ENCODE measurements at regions not wholly inside any gene's neighbourhood (a gene's known extent, or its start where the extent isn't known, plus 50 kb on each side); places are given as distances from the start of the nearest gene placed in this dataset.
A peak's percentile ranks its signal among the peaks of the same experiment; 100 is the strongest.

DNA sequence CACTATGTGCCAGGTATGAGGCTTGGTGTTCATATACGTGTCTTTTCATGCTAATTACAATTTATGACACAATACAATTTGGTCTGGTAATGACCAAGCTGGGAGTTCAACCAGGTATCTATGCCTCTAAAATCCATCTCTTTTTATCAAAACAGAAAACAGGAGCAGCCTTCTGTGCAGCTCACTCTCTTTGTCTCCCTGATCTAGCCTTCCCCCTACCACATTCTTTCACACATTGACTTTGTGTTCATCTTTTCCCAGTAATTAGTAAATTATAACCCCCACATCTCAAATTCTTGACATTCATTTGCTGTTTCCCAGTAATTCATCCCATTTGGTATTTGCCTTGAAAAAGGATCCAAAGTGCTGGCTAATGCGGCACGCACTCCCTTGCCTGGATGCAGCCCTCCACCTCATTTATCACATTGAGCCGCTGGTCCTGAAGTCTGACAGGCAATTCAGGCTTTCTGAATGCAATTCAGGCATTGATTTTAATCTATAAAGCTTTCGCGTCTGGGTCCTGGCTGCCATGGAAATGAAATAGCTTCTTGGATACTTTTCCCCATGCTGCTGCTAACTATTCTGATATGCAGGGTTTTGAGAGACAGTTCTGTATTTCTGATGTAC is 112.5 kb upstream of the ANKRD1 start:
- DNase-seq (ENCODE audit: low read depth): no peak
- no peak overlapping the region for H3K4me3 ChIP-seq (ENCODE audit: low read depth, low read length)

DNA sequence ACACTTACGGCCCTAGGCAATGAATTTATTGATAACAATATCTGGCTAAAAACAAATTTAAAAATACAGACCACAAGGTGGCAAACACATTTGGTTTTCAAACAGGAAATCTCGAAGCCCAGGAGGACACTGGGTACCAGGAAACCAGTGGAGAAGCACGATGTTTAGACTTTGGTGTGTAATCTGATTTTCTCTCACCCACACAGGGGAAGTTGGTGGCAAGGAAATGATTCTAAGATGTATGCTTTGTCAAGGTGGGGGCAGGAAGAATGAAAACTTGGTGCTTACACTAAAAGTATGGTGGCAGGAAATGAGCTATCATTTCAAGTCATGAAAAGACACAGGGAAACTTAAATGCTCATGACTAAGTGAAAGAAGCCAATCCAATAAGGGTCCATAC is 113.2 kb upstream of the ANKRD1 start:
- no peak overlapping the region for H3K4me3 ChIP-seq (ENCODE audit: low read depth, low read length)
- no peak for DNase-seq (ENCODE audit: low read depth)

GRCh38 chr10:91034494-91035159 is 113.7 kb upstream of the ANKRD1 start:
- no peak overlapping the region for H3K4me3 ChIP-seq (ENCODE audit: low read depth, low read length)
- peak; percentile 72 for DNase-seq (ENCODE audit: low read depth)

GRCh38 chr10:91035650-91036292 is 114.9 kb upstream of the ANKRD1 start:
- H3K4me3 ChIP-seq (ENCODE audit: low read depth, low read length): no peak overlapping the region
- DNase-seq (ENCODE audit: low read depth): no peak

DNA sequence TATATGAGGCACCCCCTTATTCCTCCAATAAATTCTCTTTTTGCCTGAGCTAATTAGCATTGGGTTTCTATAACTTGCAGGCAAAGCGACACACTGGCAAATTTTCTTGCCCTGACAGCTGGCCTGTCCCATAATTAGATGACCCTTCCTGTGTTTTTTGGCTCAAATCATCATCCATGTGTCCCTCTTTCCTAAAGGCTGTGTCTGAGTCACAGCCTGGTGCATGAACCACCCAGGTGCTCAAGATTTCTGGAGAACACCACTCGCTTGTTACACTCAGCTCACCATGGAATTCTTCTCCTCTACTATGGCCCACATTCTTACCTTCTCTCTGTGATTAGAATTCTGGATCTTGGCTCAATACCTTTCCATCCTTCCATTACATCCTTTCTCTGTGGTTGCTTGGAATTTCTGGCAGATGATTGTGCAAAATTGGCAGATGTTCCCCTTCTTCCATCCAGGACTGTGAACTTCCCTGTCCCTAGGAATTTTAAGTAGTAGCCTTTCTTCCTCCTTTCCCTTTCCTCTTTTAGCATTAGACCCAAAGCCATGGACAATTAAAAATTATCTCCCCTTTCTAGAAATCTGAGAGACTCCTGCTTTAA is 116.0 kb upstream of the ANKRD1 start:
- DNase-seq (ENCODE audit: low read depth): no peak
- no peak overlapping the region for H3K4me3 ChIP-seq (ENCODE audit: low read depth, low read length)

- DNase-seq (ENCODE audit: low read depth): no peak
Observed at GRCh38 chr10:91038971-91039370, 118.1 kb upstream of the ANKRD1 start.

DNA sequence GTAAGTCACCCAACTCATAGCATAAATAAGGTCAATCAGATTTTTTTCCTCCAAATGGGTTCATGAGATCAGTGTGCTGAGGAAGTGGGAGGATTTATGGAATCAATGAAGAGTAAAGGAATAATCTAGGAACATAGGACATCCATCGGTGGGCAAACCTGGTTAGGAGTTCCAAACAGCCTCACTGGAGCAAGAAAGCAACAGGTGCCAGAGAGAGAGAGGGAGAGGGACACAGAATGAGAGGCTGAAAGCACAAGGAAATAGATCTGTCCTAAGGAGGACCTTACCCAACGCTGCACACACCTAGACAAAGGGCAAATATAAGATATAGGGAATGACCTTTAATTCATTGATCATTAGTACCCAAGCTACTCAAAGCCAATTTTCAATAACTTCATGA is 119.5 kb upstream of the ANKRD1 start:
- H3K4me3 ChIP-seq (ENCODE audit: low read depth, low read length): no peak overlapping the region
- no peak for DNase-seq (ENCODE audit: low read depth)

More at GRCh38 chr10:91038971-91039370, 118.1 kb upstream of the ANKRD1 start:
- H3K4me3 ChIP-seq (ENCODE audit: low read depth, low read length): no peak overlapping the region

- no peak for DNase-seq (ENCODE audit: low read depth)
- no peak overlapping the region for H3K4me3 ChIP-seq (ENCODE audit: low read depth, low read length)
Observed at GRCh38 chr10:91042069-91042468, 121.2 kb upstream of the ANKRD1 start.

DNA sequence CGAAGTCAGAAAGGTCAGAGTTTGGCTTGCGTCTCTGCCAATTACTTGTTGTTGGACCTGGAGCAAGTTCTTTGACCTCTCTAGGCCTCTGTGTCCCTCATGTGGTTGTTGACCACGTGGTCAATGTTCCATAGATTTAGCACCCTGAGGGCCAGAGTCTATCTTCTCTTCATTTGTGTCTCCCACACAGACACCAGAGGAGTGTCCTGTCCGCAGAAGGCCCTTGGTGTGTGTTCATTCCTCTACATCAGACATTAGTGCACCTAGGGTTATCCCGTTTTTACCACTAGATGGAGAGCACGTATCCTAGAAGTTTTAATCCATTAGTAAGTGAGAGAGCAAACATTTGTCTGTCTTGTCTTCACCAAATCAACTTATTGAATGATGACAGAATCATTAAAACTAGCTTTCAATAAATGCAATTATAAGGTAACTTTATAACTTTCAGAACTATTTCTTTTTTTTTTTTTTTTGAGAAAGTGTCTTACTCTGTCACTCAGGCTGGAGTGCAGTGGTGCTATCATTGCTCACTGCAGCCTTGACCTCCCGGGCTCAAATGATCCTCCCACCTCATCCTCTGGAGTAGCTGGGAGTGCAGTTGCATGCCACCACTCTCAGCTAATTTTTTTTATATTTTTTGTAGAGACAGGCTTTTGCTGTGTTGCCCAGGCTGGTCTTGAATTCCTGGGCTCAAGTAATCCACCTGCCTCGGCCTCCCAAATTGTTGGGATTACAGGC is 122.5 kb upstream of the ANKRD1 start:
- no peak for DNase-seq (ENCODE audit: low read depth)
- H3K4me3 ChIP-seq (ENCODE audit: low read depth, low read length): no peak overlapping the region

DNA sequence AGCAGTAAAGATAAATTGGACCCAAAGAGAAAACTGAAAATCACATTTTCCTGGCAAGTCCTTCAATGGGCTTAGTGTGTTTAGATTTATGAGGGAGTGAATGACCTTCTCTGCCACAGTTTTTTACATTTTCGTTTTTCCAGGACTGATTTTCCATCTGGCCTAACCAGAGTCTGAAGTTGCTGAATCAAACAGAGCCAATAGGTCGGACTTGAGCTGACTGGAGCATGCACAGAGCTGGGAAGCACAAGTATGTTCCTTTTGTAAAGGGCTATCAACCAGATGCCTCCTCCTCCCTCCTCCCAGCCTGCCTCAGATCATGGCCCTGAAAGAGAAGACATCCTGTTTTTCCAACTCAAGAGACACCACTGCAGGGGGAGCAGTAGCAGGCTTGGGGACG is 126.0 kb upstream of the ANKRD1 start:
- no peak overlapping the region for H3K4me3 ChIP-seq (ENCODE audit: low read depth, low read length)
- no peak for DNase-seq (ENCODE audit: low read depth)

DNA sequence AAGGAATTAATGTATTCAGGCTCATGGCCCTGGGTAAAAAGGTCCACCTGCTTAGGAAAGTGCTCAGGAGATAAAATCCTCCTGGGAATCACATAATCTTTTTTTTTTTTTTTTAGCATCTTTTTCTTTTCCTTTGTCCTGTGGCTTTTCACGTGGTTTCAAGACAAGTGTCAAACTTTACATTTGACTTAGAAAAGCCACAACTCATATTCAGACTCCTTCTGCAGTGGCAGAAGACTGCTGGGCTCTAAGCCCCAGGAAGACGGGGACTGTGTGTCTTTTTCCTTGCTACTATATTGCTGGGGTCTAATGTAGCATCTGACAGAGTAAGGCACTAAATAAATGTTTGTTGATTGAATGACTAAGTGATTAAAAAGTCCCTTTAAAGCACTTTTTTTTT is 127.5 kb upstream of the ANKRD1 start:
- no peak for DNase-seq (ENCODE audit: low read depth)
- H3K4me3 ChIP-seq (ENCODE audit: low read depth, low read length): no peak overlapping the region

DNA sequence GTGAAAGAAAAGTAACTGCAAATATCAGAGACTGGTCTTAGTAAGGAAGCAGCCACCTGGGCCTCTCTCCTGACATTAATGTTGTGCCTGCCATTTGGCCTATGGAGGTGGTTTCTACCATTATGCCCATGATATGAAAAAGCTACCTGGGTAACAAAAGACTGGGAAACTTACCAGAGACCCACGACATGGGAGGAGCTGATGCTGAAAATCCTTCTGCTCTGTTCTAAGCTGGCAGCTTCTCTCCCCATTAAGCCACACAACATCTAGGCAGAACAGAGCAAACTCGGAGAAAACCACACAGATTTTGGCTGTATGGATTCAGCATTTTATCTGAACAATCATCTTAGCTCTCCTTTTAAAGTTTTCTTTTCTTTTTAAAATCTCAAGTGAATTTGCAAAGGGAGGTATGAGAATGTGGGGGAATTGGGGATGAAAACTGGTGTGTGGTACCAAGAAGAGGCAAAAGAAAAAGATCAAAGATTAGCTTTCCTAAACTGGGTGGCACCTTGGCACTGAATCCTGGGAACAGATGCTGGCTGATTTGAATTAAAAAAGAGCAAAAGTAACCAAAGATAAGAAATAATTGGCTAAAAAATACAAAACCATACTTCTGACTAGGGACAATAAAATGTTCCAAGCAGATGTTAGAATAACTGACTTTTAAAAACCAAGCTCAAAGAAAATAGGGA is 128.6 kb upstream of the ANKRD1 start:
- H3K4me3 ChIP-seq (ENCODE audit: low read depth, low read length): no peak overlapping the region
- no peak for DNase-seq (ENCODE audit: low read depth)

- DNase-seq (ENCODE audit: low read depth): no peak
- H3K4me3 ChIP-seq (ENCODE audit: low read depth, low read length): no peak overlapping the region
Observed at GRCh38 chr10:91049988-91050360, 129.1 kb upstream of the ANKRD1 start.

DNA sequence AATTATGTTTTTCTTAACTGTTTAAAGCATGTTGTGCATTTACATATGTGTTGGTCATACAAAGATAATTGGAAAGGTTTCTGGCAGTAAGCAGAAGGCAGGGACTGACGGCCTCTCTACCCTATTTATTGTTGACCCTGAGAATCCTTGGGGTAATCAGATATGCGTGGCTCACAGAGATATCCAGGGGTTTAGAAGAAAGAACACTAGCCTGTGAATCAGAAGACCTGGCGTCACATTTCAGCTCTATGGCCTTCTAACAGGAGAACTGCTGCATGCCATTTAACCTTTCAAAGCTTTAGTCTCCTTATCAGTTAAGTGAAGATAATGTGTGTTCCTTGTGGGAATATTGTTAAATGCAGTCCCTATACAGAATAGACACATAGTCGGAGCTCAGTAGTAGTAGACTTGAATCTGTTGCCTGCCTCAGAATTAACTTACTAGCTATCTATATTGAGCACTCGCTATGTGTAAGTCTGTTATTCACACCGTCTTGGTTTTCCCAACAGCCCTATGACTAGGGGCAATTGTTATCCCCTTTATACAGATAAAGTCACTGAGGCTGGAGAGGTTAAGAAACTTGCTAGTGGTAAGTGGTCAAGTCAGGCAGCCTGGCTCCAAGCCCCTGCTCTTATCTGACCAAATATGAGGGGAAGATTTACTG is 129.6 kb upstream of the ANKRD1 start:
- no peak overlapping the region for H3K4me3 ChIP-seq (ENCODE audit: low read depth, low read length)
- DNase-seq (ENCODE audit: low read depth): no peak

DNA sequence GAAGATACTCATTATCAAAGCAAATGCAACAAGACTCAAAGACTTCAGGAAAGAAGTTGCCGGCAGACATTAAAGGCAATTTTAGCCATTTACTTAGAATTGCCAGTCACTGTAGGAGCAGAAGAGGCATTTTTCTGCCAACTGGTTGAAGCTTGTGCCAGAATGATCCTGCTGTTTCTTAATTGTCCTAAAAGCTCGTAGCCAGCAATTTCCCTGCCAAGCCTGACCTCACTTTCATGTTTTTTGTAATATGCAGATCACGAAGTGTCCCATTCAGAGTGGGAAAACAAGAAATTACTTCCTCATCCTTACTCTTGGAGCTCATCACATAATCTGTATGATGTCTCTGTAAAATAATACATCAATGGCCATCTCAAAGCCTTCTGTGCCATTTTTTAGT is 130.9 kb upstream of the ANKRD1 start:
- no peak overlapping the region for H3K4me3 ChIP-seq (ENCODE audit: low read depth, low read length)
- no peak for DNase-seq (ENCODE audit: low read depth)

DNA sequence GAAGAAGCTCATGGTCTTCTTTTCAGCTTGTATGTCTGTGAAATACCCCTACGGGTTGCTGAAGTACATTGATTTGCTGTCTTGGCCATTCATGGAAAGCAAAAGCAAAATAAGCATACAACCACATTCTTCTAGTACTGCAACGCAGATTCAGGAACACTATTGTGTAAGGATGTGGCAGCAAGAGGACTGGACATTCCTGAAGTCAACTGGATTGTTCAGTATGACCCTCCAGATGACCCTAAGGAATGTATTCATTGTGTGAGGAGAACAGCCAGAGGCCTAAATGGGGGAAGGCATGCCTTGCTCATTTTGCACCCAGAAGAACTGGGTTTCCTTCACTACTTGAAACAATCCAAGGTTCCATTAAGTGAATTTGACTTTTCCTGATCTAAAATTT is 133.4 kb upstream of the ANKRD1 start:
- peak; percentile 73 for DNase-seq (ENCODE audit: low read depth)
- no peak overlapping the region for H3K4me3 ChIP-seq (ENCODE audit: low read depth, low read length)

DNA sequence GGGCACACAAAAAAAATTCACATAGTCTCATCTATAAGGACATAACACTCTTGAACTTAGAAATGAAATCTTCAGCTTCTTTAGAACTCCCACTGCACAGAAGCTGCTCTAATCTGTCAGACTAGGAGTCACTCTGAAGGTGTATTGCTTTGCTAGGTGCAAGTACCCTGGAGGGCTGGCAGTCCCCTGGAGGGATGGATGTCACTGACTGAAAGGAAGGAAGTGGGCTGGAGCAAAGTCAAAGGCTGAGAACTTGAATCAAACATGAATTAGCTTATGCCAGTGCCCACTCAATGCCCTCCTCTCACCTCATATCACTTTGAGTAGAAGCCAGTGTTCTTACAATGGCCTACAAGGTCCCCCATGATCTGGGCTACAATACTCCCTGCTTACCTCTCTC is 140.3 kb upstream of the ANKRD1 start:
- H3K4me3 ChIP-seq (ENCODE audit: low read depth, low read length): no peak overlapping the region
- DNase-seq (ENCODE audit: low read depth): no peak

GRCh38 chr10:91061608-91062007 is 140.7 kb upstream of the ANKRD1 start:
- no peak for DNase-seq (ENCODE audit: low read depth)
- H3K4me3 ChIP-seq (ENCODE audit: low read depth, low read length): no peak overlapping the region

DNA sequence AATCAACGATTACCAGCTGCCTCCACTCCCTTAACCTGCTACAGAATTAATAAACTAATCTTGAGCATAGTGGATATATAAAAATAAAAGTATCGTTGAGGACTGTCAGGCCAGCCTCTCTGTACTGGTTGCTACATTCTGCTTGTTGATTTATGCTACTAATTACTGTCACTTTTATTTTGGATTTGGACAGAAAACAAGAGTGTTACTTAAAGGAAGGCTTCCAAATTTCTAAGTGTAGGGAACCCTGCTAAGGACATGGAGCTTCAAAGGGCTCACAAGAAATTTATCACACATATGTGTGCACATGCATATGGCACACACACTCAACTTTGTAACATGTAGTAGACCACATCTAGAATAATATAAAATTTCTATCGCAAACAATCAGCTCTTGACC is 141.2 kb upstream of the ANKRD1 start:
- no peak for DNase-seq (ENCODE audit: low read depth)
- H3K4me3 ChIP-seq (ENCODE audit: low read depth, low read length): no peak overlapping the region

All from skeletal muscle cell (primary cell).